IMR-90 (cell line): ENCODE measurements at regions not wholly inside any gene's neighbourhood (a gene's known extent, or its start where the extent isn't known, plus 50 kb on each side); places are given as distances from the start of the nearest gene placed in this dataset.

ENCODE experiments used
- ATAC-seq: fragments of 200-7000 bp; cut with Tn5 transposase; 2 replicates; pipeline ENCODE4 v1.9.1; 2020; ENCODE audit warnings: low read depth, mild to moderate bottlenecking, moderate library complexity
- BruUV-seq: library from RNA; stranded (reverse); fragments of 400-500 nt; replicated peaks from 2 replicates; lab custom pipeline; 2021; lab: Mats Ljungman, UMichigan
- CTCF ChIA-PET: fragments of 300-600 bp; formaldehyde crosslinking; extraction: SDS; loops from one replicate; lab custom pipeline; 2021; ENCODE audit warnings: antibody characterized with exemption; lab: Yijun Ruan, JAX
- POLR2A ChIA-PET: fragments of 300-600 bp; sonication (Branson Sonifier 250); formaldehyde crosslinking; loops from one replicate; lab custom pipeline; 2022; ENCODE audit warnings: antibody characterized with exemption; ENCODE audit not compliant: unreplicated experiment; lab: Charles Lee
- DNase-seq: peaks from one replicate; pipeline ENCODE4 v3.0.0; 2013
- H2AFZ ChIP-seq: replicated peaks from 2 replicates; pipeline ENCODE3; 2013; ENCODE audit warnings: low read length, mild to moderate bottlenecking; ENCODE audit not compliant: poor library complexity
- H2AK5ac ChIP-seq: 2 replicates; pipeline ENCODE4 v1.6.1; 2013; ENCODE audit warnings: low read depth, low read length, inconsistent platforms
- H2AK9ac ChIP-seq: replicated peaks from 2 replicates; pipeline ENCODE3; 2013; ENCODE audit warnings: mild to moderate bottlenecking, low read depth, low read length, moderate library complexity; ENCODE audit not compliant: poor library complexity
- H2BK120ac ChIP-seq: 2 replicates; pipeline ENCODE4 v1.6.1; 2013; ENCODE audit warnings: low read depth, low read length, inconsistent platforms
- H2BK15ac ChIP-seq: 3 replicates; pipeline ENCODE4 v1.6.1; 2013; ENCODE audit warnings: low read depth, low read length, inconsistent platforms
- H2BK20ac ChIP-seq: 2 replicates; pipeline ENCODE4 v1.6.1; 2013; ENCODE audit warnings: low read depth, mild to moderate bottlenecking, inconsistent platforms, low read length, moderate library complexity
- H2BK5ac ChIP-seq: 2 replicates; pipeline ENCODE4 v1.6.1; 2013; ENCODE audit warnings: mild to moderate bottlenecking, low read depth, low read length, inconsistent platforms; ENCODE audit not compliant: poor library complexity, severe bottlenecking
- H3K14ac ChIP-seq: replicated peaks from 2 replicates; pipeline ENCODE4 v1.6.1; 2013; ENCODE audit warnings: low read depth, low read length, inconsistent platforms
- H3K18ac ChIP-seq: 2 replicates; pipeline ENCODE4 v1.6.1; 2013; ENCODE audit warnings: low read depth, low read length, control low read depth
- H3K23ac ChIP-seq: 2 replicates; pipeline ENCODE4 v1.6.1; 2013; ENCODE audit warnings: low read depth, low read length, inconsistent platforms
- H3K27ac ChIP-seq: 2 replicates; pipeline ENCODE4 v1.5.1; 2013; ENCODE audit warnings: mild to moderate bottlenecking, control low read depth, low read length; ENCODE audit not compliant: insufficient read depth
- H3K27me3 ChIP-seq: 2 replicates; pipeline ENCODE4 v1.6.1; 2013; ENCODE audit warnings: low read length; ENCODE audit not compliant: control insufficient read depth, insufficient read depth
- H3K36me3 ChIP-seq: 2 replicates; pipeline ENCODE4 v1.6.1; 2013; ENCODE audit warnings: low read length, mixed read lengths; ENCODE audit not compliant: control insufficient read depth, insufficient read depth
- H3K4ac ChIP-seq: 2 replicates; pipeline ENCODE4 v1.6.1; 2013; ENCODE audit warnings: low read depth, low read length, inconsistent platforms
- H3K4me1 ChIP-seq: 2 replicates; pipeline ENCODE4 v1.6.1; 2013; ENCODE audit warnings: low read length, mixed read lengths; ENCODE audit not compliant: control insufficient read depth, insufficient read depth
- H3K4me2 ChIP-seq: 2 replicates; pipeline ENCODE4 v1.6.1; 2013; ENCODE audit warnings: low read depth, mild to moderate bottlenecking, control low read depth, low read length, moderate library complexity
- H3K4me3 ChIP-seq: 2 replicates; pipeline ENCODE4 v1.5.1; 2013; ENCODE audit warnings: low read depth, mild to moderate bottlenecking, control low read depth, low read length, moderate library complexity; ENCODE audit not compliant: insufficient read depth
- H3K56ac ChIP-seq: 2 replicates; pipeline ENCODE4 v1.6.1; 2013; ENCODE audit warnings: low read length, inconsistent platforms; ENCODE audit not compliant: insufficient read depth; ENCODE audit errors: extremely low read depth
- H3K79me1 ChIP-seq, 2 experiments: 2 replicates each; pipeline ENCODE4 v1.6.1; 2013; ENCODE audit warnings: low read length in 2 of 2, inconsistent platforms in 1 of 2, low read depth in 1 of 2
- H3K9ac ChIP-seq: 2 replicates; pipeline ENCODE4 v1.6.1; 2013; ENCODE audit warnings: low read depth, low read length, control low read depth
- H3K9me1 ChIP-seq: 2 replicates; pipeline ENCODE4 v1.6.1; 2013; ENCODE audit warnings: low read length, inconsistent platforms; ENCODE audit not compliant: insufficient read depth
- H3K9me3 ChIP-seq: 2 replicates; pipeline ENCODE4 v1.6.1; 2013; ENCODE audit warnings: low read length; ENCODE audit not compliant: control insufficient read depth, insufficient read depth
- H4K20me1 ChIP-seq: 2 replicates; pipeline ENCODE4 v1.6.1; 2013; ENCODE audit warnings: low read length, inconsistent platforms; ENCODE audit not compliant: insufficient read depth
- H4K5ac ChIP-seq: 2 replicates; pipeline ENCODE4 v1.6.1; 2013; ENCODE audit warnings: mild to moderate bottlenecking, low read depth, low read length, control low read depth
- H4K8ac ChIP-seq, 2 experiments: 2 replicates each; pipeline ENCODE4 v1.6.1; 2013; ENCODE audit warnings: low read depth in 2 of 2, low read length in 2 of 2, control low read depth in 1 of 2, inconsistent platforms in 1 of 2
- H4K91ac ChIP-seq: 2 replicates; pipeline ENCODE4 v1.6.1; 2013; ENCODE audit warnings: low read depth, low read length, inconsistent platforms; ENCODE audit not compliant: insufficient read depth
- CEBPB ChIP-seq: IDR thresholded peaks from 2 replicates; pipeline ENCODE4 v1.6.1; 2012; ENCODE audit warnings: low read depth, low read length, improper control_type of control experiment
- RFX5 ChIP-seq: IDR thresholded peaks from 2 replicates; pipeline ENCODE4 v1.8.0; 2012; ENCODE audit warnings: low read depth, mild to moderate bottlenecking, low read length, moderate library complexity
- WGBS, 2 experiments: methylation state at CpG; one replicate each; pipeline versions ENCODE4 v1.1.5 to v1.1.7; 2013; ENCODE audit warnings: missing lambda C conversion rate in 2 of 2; ENCODE audit not compliant: insufficient read length in 1 of 2; ENCODE audit errors: extremely low coverage in 2 of 2; 5-methylcytosine and 5-hydroxymethylcytosine counted together
- dilution Hi-C: fragments of 300-500 bp; cut with HindIII; formaldehyde crosslinking; loops from one replicate; pipeline ENCODE4 v1.14.3; 2018; ENCODE audit warnings: low sequenced_read_pairs; ENCODE audit not compliant: unreplicated experiment
- in situ Hi-C: fragments of 300-500 bp; cut with MboI; formaldehyde crosslinking; loops from 3 replicates; pipeline ENCODE4 v1.14.3; 2019; ENCODE audit warnings: low sequenced_read_pairs, inconsistent platforms, mixed read lengths
- intact Hi-C: fragments of 100-400 bp; cut with micrococcal nuclease; formaldehyde crosslinking; loops from 2 replicates; pipeline ENCODE4 v1.10.0; 2022
- TF ChIP-seq, protein P1 (sequence below): conservative IDR thresholded peaks from 2 replicates; pipeline ENCODE4 v1.5.1; 2012; ENCODE audit warnings: mild to moderate bottlenecking, low read depth, low read length, improper control_type of control experiment

DNA sequence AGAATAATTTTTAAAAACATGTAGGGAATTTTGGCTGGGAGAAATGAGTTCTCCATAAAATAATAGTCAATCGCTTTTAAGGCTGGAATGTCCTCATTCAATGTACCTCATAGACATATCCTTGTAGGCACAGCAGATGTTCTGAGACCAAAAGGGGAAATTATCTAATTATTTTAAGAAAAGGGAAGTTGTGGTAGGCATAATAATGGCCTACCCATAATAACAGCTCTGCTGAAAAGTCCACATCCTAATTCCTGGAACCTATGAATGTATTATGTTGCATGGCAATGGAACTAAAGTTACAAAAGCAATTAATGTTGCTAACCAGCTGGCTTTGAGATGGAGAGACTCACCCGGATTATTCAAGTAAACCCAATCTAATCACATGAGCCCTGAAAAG is 216.1 kb downstream of the TRIM36 start:
- no CpG with 5 or more reads among the region's 2 CpGs for WGBS, 2 experiments
- Histone ChIP-seq H3K79me1 (no peaks in the 10 kb centered on the region), H3K4ac (no peak overlapping the region), H2BK5ac (no peak overlapping the region), H3K18ac (no peak overlapping the region), H3K36me3 (no peaks in the 10 kb centered on the region), H4K8ac (no peak overlapping the region), H4K91ac (no peak overlapping the region), H2BK15ac (no peak overlapping the region), H2AK9ac (no peak overlapping the region), H4K20me1 (no peaks in the 10 kb centered on the region), H2AFZ (no peak overlapping the region), H3K9me3 (peaks cover 2% of the 10 kb centered on the region; the same call in 1 of the 2 replicates), H3K9me1 (no peaks in the 10 kb centered on the region), H4K5ac (no peak overlapping the region), H3K23ac (no peak overlapping the region), H2AK5ac (no peak overlapping the region), H3K4me3 (no peak overlapping the region), H3K4me2 (no peak overlapping the region), H3K56ac (no peak overlapping the region), H3K9ac (no peak overlapping the region), H2BK20ac (no peak overlapping the region), H3K14ac (no peak overlapping the region), H3K4me1 (no peaks in the 10 kb centered on the region), H3K27ac (no peak overlapping the region), H3K27me3 (no peaks in the 10 kb centered on the region), H2BK120ac (no peak overlapping the region)
- CTCF ChIA-PET: no interaction called here
- POLR2A ChIA-PET: no interaction called here
- in situ Hi-C loops: no loop called here
- ATAC-seq (no peak), DNase-seq (no peak)
- intact Hi-C loops: no loop called here
- TF ChIP-seq CEBPB (no peak), RFX5 (no peak)
- TF ChIP-seq, protein P1, sequence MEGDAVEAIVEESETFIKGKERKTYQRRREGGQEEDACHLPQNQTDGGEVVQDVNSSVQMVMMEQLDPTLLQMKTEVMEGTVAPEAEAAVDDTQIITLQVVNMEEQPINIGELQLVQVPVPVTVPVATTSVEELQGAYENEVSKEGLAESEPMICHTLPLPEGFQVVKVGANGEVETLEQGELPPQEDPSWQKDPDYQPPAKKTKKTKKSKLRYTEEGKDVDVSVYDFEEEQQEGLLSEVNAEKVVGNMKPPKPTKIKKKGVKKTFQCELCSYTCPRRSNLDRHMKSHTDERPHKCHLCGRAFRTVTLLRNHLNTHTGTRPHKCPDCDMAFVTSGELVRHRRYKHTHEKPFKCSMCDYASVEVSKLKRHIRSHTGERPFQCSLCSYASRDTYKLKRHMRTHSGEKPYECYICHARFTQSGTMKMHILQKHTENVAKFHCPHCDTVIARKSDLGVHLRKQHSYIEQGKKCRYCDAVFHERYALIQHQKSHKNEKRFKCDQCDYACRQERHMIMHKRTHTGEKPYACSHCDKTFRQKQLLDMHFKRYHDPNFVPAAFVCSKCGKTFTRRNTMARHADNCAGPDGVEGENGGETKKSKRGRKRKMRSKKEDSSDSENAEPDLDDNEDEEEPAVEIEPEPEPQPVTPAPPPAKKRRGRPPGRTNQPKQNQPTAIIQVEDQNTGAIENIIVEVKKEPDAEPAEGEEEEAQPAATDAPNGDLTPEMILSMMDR: no peak
- dilution Hi-C loops: no loop called here
- BruUV-seq: no TSS peak
